Psoas muscle (tissue), 7 donors: ENCODE measurements at regions not wholly inside any gene's neighbourhood (a gene's known extent, or its start where the extent isn't known, plus 50 kb on each side); places are given as distances from the start of the nearest gene placed in this dataset.

Experiments used
- ATAC-seq, 4 donors: fragments of 200-7000 bp; cut with Tn5 transposase; one replicate each; pipeline ENCODE4 v1.9.1; 2020; ENCODE audit warnings: moderate library complexity in 3 of 4, mild to moderate bottlenecking in 2 of 4
- DNase-seq, 2 donors: peaks; one replicate each; pipeline ENCODE4 v3.0.0-alpha.2; 2020
- H3K27ac ChIP-seq: fragments of 200-600 bp; one replicate; pipeline ENCODE4 v1.8.0; 2022
- H3K27me3 ChIP-seq, 3 donors: fragments of 200-600 bp in 1 of 3; one replicate each; pipeline versions ENCODE4 v1.6.1 to v1.8.0; 2013 to 2022; ENCODE audit warnings: low read length in 2 of 3, mild to moderate bottlenecking in 2 of 3, moderate library complexity in 1 of 3; ENCODE audit not compliant: insufficient read depth in 3 of 3
- H3K36me3 ChIP-seq, 2 donors: fragments of 200-600 bp in 1 of 2; one replicate each; pipeline versions ENCODE4 v1.6.1 to v1.8.0; 2013 to 2022; ENCODE audit warnings: low read depth in 1 of 2, mild to moderate bottlenecking in 1 of 2, moderate library complexity in 1 of 2; ENCODE audit not compliant: insufficient read depth in 1 of 2
- H3K4me1 ChIP-seq: fragments of 200-600 bp; one replicate; pipeline ENCODE4 v1.8.0; 2022
- H3K4me3 ChIP-seq: fragments of 200-600 bp; one replicate; pipeline ENCODE4 v1.8.0; 2022; ENCODE audit warnings: mild to moderate bottlenecking
- H3K9me3 ChIP-seq: fragments of 200-600 bp; one replicate; pipeline ENCODE4 v1.8.0; 2022
- CTCF ChIP-seq: fragments of 200-600 bp; IDR thresholded peaks from one replicate; pipeline ENCODE4 v1.8.0; 2022; ENCODE audit warnings: antibody characterized with exemption
- WGBS, 3 donors: extraction: QIAGEN DNeasy Blood & Tissue Kit; methylation state at CpG; one replicate each; pipeline versions ENCODE4 v1.1.6 to v1.1.7; 2013; 5-methylcytosine and 5-hydroxymethylcytosine counted together
- intact Hi-C, 2 donors: fragments of 100-400 bp; cut with DNase I; formaldehyde crosslinking; loops; one replicate each; pipeline versions ENCODE4 v1.11.0 to v1.14.2; 2022
- donor health status: healthy with polysubstance abuse.
- donor health status: DM: no; HTN: no; CAD: no; lungs with moderate emphysema.
- donor health status: Bipolar disorder and iron deficiency.
- donor health status: healthy.
- donor health status: DM: yes; HTN: yes; CAD: no.
- donor health status: DM: no; HTN: no; CAD: no.
- donor health status: DM: yes; HTN: yes; CAD: no.

DNA sequence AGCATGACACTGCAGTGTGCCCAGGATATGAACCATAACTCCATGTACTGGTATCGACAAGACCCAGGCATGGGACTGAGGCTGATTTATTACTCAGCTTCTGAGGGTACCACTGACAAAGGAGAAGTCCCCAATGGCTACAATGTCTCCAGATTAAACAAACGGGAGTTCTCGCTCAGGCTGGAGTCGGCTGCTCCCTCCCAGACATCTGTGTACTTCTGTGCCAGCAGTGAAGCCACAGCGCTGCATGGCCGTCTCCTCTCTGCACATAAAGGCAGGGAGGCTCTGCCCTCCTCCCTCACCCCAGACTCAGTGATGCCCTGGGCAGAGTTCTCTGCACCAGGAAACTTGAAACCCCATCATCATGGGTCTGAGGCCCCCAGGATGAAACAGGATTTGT lies 70.7 kb upstream of the PRSS58 start:
- WGBS, 3 donors: 57 to 71% (median 64%) methylated on average over 6 of the region's 6 CpGs
- intact Hi-C loops: no loop called here
- H3K27ac ChIP-seq: no peak overlapping the region
- H3K27me3 ChIP-seq: no peaks in the 10 kb centered on the region
- DNase-seq (no peak), ATAC-seq (no peak)
- no peak for TF ChIP-seq CTCF
- no peak overlapping the region for H3K4me3 ChIP-seq
- no peaks in the 10 kb centered on the region for H3K4me1 ChIP-seq
- H3K9me3 ChIP-seq: no peaks in the 10 kb centered on the region
- no peaks in the 10 kb centered on the region for H3K36me3 ChIP-seq

- DNase-seq (no peak), ATAC-seq (no peak)
- H3K27ac ChIP-seq: no peak overlapping the region
- TF ChIP-seq CTCF: no peak
- intact Hi-C loops: no loop called here
- H3K27me3 ChIP-seq: no peaks in the 10 kb centered on the region
- H3K4me3 ChIP-seq: no peak overlapping the region
- H3K4me1 ChIP-seq: no peaks in the 10 kb centered on the region
- no peaks in the 10 kb centered on the region for H3K36me3 ChIP-seq
- no peaks in the 10 kb centered on the region for H3K9me3 ChIP-seq
- 63 to 70% (median 70%) methylated on average over 11 of the region's 11 CpGs for WGBS, 3 donors
Measured at GRCh38 chr7:142327628-142328405, 70.0 kb upstream of the PRSS58 start.

- no peaks in the 10 kb centered on the region for H3K36me3 ChIP-seq
- TF ChIP-seq CTCF: peak; percentile 26
- H3K27ac ChIP-seq: no peak overlapping the region
- H3K4me1 ChIP-seq: no peaks in the 10 kb centered on the region
- no peaks in the 10 kb centered on the region for H3K27me3 ChIP-seq
- DNase-seq (peak; percentile 27 to 69), ATAC-seq (peak; percentile 37 to 92 (median 74))
- WGBS, 3 donors: 2 to 5% (median 3%) methylated on average over 4 of the region's 4 CpGs
- no peak overlapping the region for H3K4me3 ChIP-seq
- no peaks in the 10 kb centered on the region for H3K9me3 ChIP-seq
- intact Hi-C loops: no loop called here
Measured at GRCh38 chr7:142323706-142324105, 65.8 kb upstream of the PRSS58 start.

GRCh38 chr7:142321391-142321790 lies 63.5 kb upstream of the PRSS58 start:
- Histone ChIP-seq H3K36me3 (no peaks in the 10 kb centered on the region), H3K27me3 (no peaks in the 10 kb centered on the region), H3K4me3 (no peak overlapping the region), H3K27ac (no peak overlapping the region), H3K4me1 (no peaks in the 10 kb centered on the region), H3K9me3 (no peaks in the 10 kb centered on the region)
- intact Hi-C loops: no loop called here
- 83 to 93% (median 89%) methylated on average over 7 of the region's 7 CpGs for WGBS, 3 donors
- DNase-seq (no peak), ATAC-seq (no peak)
- TF ChIP-seq CTCF: no peak

- ATAC-seq: no peak
- Histone ChIP-seq H3K4me3 (no peak overlapping the region), H3K27me3 (no peaks in the 10 kb centered on the region), H3K4me1 (no peaks in the 10 kb centered on the region), H3K9me3 (no peaks in the 10 kb centered on the region), H3K36me3 (no peaks in the 10 kb centered on the region), H3K27ac (no peak overlapping the region)
- intact Hi-C loops: no loop called here
- 90 to 96% (median 91%) methylated on average over 2 of the region's 2 CpGs for WGBS, 3 donors
- no peak for DNase-seq
- TF ChIP-seq CTCF: no peak
Measured at GRCh38 chr7:142320883-142321282, 63.0 kb upstream of the PRSS58 start.
